ENCODE measurements at regions not wholly inside any gene's neighbourhood (a gene's known extent, or its start where the extent isn't known, plus 50 kb on each side); places are given as distances from the start of the nearest gene placed in this dataset.

DNA sequence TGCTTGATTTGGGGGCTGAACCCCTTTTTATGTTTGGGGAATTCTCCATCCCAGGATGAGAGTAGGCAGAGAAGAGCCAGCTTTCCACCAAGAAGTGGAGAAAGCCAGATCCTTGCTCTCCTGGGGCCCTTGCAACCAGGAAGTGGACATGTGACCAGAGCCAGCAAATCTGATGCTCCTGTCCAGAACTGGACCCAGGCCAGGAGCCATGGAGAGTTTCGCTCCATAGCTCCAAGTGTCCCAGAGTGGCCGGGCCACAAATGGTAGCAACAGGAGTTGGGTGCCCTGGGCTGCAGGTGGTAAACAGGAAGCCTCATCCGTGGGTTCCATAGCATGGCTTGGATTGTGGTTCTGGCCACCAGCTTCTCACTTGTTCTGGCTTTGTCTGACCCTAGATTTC, 93.9 kb upstream of the CD82 start:
- no peak for TF ChIP-seq EZH2phosphoT487 (IDR thresholded peaks at IDR 0.05; ENCODE audit: insufficient read depth, low read depth)
- TF ChIP-seq EZH2 (IDR thresholded peaks at IDR 0.05; ENCODE audit: insufficient read depth, poor library complexity, severe bottlenecking), result no peak

All from GM23248 (cell line).